ENCODE measurements at regions not wholly inside any gene's neighbourhood (a gene's known extent, or its start where the extent isn't known, plus 50 kb on each side); places are given as distances from the start of the nearest gene placed in this dataset.

DNA sequence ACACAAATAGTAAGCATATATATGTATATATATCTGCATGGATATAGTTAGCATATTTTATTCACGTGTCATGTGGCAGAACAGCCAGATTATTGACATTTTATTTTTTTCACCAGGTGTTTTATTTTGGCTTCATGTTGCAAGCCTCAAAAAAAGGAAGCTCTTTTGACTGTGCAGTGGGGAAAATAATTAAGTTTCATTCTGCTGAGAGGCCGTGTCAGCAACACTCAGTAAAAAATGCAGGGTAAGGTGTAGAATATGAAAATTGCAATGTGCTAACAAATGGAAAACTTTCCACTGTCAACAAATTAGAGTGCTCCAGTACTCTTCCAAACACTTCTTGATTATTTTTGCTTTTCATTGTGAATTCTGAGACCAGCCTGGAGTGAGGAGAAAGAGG, 511.5 kb downstream of the GLUD2 start:
- H3K4me2 ChIP-seq (ENCODE audit: low read length): peak overlapping the region; percentile 58
- H3K27ac ChIP-seq (ENCODE audit: low read depth, low read length): peak overlapping the region; percentile 34
- peak overlapping the region; percentile 38 for H3K4me3 ChIP-seq (ENCODE audit: low read length)
- no peaks in the 10 kb centered on the region for H3K36me3 ChIP-seq (ENCODE audit: control insufficient read depth, low read length)
- no peaks in the 10 kb centered on the region for H3F3A ChIP-seq (ENCODE audit: control insufficient read depth, insufficient read depth)
- H3K4me1 ChIP-seq (ENCODE audit: control insufficient read depth, low read length): peaks cover 17% of the 10 kb centered on the region
- no peaks in the 10 kb centered on the region for H3K9me3 ChIP-seq (ENCODE audit: control insufficient read depth, insufficient read depth, low read length)
- H3K79me2 ChIP-seq (ENCODE audit: control insufficient read depth, low read length): no peaks in the 10 kb centered on the region
- H4K20me1 ChIP-seq (ENCODE audit: control insufficient read depth, insufficient read depth, low read depth, low read length): no peaks in the 10 kb centered on the region
- no peaks in the 10 kb centered on the region for H3K27me3 ChIP-seq (ENCODE audit: control insufficient read depth, low read length)
- no peaks in the 10 kb centered on the region for H3K9me2 ChIP-seq (replicated peaks; ENCODE audit: control insufficient read depth, low read length)
- TF ChIP-seq, protein P1, sequence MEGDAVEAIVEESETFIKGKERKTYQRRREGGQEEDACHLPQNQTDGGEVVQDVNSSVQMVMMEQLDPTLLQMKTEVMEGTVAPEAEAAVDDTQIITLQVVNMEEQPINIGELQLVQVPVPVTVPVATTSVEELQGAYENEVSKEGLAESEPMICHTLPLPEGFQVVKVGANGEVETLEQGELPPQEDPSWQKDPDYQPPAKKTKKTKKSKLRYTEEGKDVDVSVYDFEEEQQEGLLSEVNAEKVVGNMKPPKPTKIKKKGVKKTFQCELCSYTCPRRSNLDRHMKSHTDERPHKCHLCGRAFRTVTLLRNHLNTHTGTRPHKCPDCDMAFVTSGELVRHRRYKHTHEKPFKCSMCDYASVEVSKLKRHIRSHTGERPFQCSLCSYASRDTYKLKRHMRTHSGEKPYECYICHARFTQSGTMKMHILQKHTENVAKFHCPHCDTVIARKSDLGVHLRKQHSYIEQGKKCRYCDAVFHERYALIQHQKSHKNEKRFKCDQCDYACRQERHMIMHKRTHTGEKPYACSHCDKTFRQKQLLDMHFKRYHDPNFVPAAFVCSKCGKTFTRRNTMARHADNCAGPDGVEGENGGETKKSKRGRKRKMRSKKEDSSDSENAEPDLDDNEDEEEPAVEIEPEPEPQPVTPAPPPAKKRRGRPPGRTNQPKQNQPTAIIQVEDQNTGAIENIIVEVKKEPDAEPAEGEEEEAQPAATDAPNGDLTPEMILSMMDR (IDR thresholded peaks at IDR 0.05; ENCODE audit: low read depth, low read length, poor library complexity, severe bottlenecking): no peak
- TF ChIP-seq EZH2phosphoT487 (IDR thresholded peaks at IDR 0.05; ENCODE audit: borderline replicate concordance, low read length): no peak

DNA sequence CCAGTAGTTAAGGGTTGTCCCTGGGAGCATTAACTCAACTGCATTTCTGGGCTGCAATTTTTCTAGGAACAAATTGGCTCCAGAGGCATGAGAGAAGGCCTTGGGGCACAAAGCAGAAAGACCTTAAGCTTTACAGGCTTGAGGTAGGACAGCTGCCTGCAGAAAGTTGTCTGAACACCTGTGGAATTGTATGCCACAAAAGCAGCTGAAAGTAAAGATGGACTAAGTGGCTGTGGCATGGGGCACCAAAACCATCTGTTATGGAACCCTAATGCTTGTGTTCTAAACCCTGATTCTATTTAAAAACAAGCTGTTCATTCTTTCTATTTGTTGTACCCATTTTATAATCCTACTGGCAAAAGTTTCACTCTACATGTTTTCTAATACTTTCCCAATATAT, 515.2 kb downstream of the GLUD2 start:
- Histone ChIP-seq H3K79me2 (ENCODE audit: control insufficient read depth, low read length) (no peaks in the 10 kb centered on the region), H3K9me3 (ENCODE audit: control insufficient read depth, insufficient read depth, low read length) (no peaks in the 10 kb centered on the region), H3K36me3 (ENCODE audit: control insufficient read depth, low read length) (no peaks in the 10 kb centered on the region), H3K4me1 (ENCODE audit: control insufficient read depth, low read length) (peaks cover 17% of the 10 kb centered on the region), H4K20me1 (ENCODE audit: control insufficient read depth, insufficient read depth, low read depth, low read length) (no peaks in the 10 kb centered on the region), H3K27me3 (ENCODE audit: control insufficient read depth, low read length) (no peaks in the 10 kb centered on the region), H3F3A (ENCODE audit: control insufficient read depth, insufficient read depth) (no peaks in the 10 kb centered on the region), H3K4me2 (ENCODE audit: low read length) (no peak overlapping the region), H3K4me3 (ENCODE audit: low read length) (no peak overlapping the region), H3K9me2 (replicated peaks; ENCODE audit: control insufficient read depth, low read length) (no peaks in the 10 kb centered on the region), H3K27ac (ENCODE audit: low read depth, low read length) (no peak overlapping the region)
- TF ChIP-seq, protein P1 (IDR thresholded peaks at IDR 0.05; ENCODE audit: low read depth, low read length, poor library complexity, severe bottlenecking): no peak
- TF ChIP-seq EZH2phosphoT487 (IDR thresholded peaks at IDR 0.05; ENCODE audit: borderline replicate concordance, low read length): no peak

DNA sequence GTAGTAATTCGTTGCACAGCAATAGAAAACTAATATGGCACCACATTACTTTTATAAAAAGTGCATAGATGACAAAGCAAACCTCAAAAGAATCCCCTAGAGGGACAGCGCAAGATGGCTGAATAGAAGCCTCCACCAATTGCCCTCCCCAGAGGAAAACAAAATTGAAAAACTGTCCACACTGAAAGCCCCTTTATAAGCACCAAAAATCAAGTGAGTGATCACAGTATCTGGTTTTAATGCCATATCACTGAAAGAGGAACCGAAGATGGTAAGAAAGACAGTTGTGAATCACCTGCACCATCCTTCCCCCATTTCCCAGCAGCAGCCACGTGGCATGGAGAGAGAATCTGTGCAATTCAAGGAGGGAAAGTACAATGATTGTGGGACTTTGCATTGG, 522.2 kb downstream of the GLUD2 start:
- no peaks in the 10 kb centered on the region for H3K79me2 ChIP-seq (ENCODE audit: control insufficient read depth, low read length)
- no peak overlapping the region for H3K27ac ChIP-seq (ENCODE audit: low read depth, low read length)
- peaks cover 19% of the 10 kb centered on the region for H3K4me1 ChIP-seq (ENCODE audit: control insufficient read depth, low read length)
- H3K4me2 ChIP-seq (ENCODE audit: low read length): peak overlapping the region; percentile 21
- H4K20me1 ChIP-seq (ENCODE audit: control insufficient read depth, insufficient read depth, low read depth, low read length): no peaks in the 10 kb centered on the region
- no peaks in the 10 kb centered on the region for H3F3A ChIP-seq (ENCODE audit: control insufficient read depth, insufficient read depth)
- no peaks in the 10 kb centered on the region for H3K9me3 ChIP-seq (ENCODE audit: control insufficient read depth, insufficient read depth, low read length)
- no peak overlapping the region for H3K4me3 ChIP-seq (ENCODE audit: low read length)
- TF ChIP-seq, protein P1 (IDR thresholded peaks at IDR 0.05; ENCODE audit: low read depth, low read length, poor library complexity, severe bottlenecking): no peak
- TF ChIP-seq EZH2phosphoT487 (IDR thresholded peaks at IDR 0.05; ENCODE audit: borderline replicate concordance, low read length): no peak
- H3K36me3 ChIP-seq (ENCODE audit: control insufficient read depth, low read length): no peaks in the 10 kb centered on the region
- no peaks in the 10 kb centered on the region for H3K27me3 ChIP-seq (ENCODE audit: control insufficient read depth, low read length)
- no peaks in the 10 kb centered on the region for H3K9me2 ChIP-seq (replicated peaks; ENCODE audit: control insufficient read depth, low read length)
